H4 (cell line): ENCODE measurements at regions not wholly inside any gene's neighbourhood (a gene's known extent, or its start where the extent isn't known, plus 50 kb on each side); places are given as distances from the start of the nearest gene placed in this dataset.

Experiments used
- DNase-seq: peaks from one replicate; pipeline ENCODE4 v3.0.0-alpha.2; 2015; ENCODE audit warnings: low spot score

DNA sequence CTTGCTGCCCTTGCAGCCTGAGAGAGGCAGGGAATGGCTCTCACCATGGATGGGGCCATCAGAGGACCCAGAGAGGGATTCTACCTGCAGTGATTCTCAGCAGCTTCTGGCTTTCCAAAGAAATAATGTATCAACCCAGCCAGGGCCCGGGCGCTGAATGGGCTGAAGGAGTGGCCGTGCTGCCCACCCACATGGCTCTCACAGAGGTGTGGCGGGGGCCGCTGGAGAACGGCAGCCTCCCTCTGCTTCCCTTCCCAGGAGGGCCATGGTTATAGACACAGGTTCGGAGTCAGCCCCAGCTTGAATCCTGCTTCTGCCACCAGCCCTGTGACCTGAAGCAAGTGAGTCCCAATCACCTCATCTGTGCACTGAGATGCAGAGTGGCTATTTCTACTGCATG is 82.7 kb downstream of the THAP12 start:
- no peak for DNase-seq

DNA sequence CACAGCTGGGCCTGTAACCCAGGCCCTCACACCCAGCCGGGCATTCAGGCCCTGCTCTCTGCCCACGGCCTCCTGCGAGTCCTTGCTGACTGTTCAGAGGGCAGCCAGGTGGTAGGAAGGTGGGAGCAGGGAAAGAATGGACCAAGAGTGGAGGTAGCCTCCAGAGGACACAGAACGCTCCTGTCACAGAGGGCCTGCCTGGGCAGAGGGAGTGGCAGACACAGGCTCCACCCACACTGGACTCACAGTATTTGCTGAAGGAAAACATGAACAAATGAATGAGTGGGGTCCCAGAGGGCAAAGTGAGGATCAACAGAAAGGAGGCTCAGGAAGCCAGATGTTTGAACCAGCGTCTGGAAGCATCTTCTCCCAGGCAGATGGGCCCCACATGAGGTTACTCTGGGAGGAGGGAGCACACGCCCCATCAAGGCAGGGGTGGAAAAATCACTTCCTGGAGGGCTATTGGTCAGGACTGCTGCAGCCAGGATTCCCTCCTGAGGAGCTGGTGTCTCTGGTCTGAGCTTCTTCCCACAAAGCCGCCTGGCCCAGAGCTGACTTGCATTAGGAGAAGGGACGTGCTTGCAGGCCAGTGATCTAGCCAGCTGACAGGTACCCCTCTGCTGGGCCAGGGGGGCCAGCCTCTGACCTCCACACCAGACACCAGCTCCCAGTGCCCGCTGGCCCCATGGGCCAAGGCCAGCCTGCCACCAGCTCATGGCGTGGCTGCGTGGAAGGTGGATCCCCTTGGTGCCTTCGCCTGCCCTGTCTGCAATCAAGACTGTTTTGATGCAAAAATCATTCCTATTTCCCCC is 84.0 kb downstream of the THAP12 start:
- DNase-seq, result no peak

DNA sequence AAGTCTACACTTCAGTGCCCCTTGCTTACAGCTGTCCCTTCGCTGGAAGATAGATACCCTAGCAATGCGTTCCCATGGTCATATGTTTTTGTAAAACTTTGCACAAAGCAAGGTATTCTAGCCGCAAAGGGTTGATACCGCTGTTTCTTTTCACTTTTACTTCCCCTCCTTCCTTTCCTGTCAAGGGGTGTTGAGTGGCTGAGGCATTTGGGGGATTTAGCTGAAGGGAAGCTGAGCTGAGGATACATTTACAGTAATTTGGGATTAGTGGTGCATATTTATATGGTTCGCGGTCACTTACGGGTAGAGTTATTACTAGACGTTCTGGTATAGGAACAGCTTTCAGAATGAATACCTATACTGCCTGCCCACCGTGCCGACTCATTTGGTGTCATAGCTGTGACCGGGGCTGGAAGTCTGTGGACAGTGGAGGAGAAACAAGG is 86.9 kb upstream of the WNT11 start:
- no peak for DNase-seq

DNA sequence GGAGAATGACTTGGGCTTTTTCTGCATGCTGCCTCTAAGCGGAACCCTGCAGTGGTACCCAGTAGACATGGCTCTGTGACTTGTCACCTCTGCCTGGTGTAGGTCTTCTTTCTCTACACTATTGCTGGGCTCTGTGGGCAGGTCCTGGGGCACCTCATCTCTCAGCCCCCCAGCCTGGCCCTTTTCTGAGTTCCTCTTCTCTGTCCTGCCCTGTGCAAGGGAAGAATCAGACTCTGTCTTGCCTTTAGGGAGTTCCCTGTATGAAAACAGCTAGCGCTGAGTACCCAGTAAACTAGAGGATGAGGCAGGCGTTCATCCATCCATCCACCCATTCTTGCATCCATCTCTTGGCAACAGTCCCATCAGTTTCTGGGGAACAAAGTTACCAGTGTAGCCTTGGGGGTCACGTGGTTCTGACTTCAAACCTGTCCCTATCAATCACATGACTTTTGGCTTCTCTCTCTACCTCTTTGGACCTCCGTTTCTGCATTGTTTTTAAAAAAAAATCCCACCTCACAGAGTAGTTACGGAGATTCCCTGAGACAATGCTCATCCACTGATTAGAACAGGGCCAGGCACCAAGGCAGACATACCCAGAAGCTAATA is 86.4 kb upstream of the WNT11 start:
- DNase-seq, result no peak

DNA sequence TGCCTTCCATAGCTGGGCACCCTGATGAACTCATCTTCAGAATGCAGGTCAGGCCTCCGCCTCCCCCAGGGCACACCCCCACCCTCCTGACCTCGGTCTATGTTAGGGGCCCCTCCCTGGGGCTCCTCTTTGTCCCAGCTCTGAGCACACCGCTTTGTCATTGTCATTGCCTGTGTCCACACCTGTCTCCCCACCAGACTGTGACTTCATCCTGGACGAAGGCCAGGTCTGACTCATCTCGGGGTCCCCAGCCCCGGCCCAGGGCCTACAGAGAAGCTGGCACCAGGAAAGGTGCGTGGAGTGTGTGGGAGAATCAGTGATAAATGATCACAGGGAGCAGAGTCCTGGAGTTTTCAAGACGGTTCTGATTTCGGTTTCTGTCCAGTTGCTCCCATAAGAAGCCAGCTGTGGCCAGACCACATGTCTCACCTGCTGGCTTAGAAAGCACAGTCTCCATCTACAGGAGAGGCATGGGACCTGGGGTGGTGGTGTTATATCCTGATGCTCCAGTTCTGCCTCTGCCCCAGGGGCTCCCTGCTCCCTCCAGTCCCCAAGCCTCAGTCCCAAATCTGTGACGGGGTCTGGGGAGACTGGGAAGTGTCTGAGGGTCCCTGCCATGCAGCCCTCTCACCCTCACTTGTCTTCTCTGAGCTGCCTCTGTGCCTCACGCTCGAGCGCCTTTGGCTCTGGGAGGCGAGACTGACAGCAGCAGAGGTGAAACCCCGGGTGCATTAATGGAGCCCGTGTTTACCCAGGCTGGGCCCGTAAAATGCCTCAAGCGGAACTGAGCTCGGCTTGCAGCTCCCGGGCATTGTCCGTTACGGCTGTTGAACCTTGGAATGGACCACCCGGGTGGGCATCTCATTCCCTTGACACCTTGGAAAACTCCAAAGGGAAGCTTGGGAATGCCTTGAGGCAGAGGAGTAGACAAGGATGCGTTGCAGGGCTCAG is 85.5 kb upstream of the WNT11 start:
- DNase-seq, result no peak

GRCh38 chr11:76288166-76288980 is 82.1 kb upstream of the WNT11 start:
- no peak for DNase-seq

GRCh38 chr11:76287227-76287626 is 80.9 kb upstream of the WNT11 start:
- no peak for DNase-seq

DNA sequence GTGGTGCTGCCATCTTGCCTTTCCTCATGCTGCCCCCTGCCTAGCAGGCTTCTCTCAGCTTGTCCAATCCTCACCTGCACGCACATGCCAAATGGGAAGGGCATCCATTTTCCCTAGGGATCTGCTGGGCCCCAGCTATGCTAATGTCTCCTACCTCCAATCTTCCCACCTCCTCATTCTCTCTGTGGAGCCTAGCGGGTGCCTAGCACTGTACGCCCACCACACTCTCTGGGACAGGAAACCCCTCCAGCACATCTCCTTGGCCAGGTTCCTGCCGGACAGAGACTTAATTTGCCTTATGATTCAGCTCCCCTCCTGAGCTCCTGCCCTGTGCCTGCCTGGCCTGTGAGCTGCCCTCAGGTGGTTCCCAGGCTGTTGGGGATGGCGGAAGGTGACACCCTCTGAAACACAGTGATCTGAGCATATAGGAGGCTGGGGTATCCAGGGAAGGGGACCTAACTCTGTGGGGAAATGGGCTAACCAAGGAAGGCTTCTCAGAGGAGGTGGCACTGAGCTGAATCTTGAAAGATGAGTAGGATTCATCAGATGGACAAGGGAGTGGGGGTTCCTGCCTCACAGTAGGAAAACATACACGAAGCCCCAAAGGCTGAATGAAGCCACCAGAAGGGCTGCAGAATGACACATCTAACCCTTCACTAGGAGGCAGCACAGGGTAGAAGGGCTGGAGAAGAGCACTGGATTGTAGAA is 79.2 kb upstream of the WNT11 start:
- no peak for DNase-seq

GRCh38 chr11:76284161-76284560 is 77.9 kb upstream of the WNT11 start:
- DNase-seq, result no peak

DNA sequence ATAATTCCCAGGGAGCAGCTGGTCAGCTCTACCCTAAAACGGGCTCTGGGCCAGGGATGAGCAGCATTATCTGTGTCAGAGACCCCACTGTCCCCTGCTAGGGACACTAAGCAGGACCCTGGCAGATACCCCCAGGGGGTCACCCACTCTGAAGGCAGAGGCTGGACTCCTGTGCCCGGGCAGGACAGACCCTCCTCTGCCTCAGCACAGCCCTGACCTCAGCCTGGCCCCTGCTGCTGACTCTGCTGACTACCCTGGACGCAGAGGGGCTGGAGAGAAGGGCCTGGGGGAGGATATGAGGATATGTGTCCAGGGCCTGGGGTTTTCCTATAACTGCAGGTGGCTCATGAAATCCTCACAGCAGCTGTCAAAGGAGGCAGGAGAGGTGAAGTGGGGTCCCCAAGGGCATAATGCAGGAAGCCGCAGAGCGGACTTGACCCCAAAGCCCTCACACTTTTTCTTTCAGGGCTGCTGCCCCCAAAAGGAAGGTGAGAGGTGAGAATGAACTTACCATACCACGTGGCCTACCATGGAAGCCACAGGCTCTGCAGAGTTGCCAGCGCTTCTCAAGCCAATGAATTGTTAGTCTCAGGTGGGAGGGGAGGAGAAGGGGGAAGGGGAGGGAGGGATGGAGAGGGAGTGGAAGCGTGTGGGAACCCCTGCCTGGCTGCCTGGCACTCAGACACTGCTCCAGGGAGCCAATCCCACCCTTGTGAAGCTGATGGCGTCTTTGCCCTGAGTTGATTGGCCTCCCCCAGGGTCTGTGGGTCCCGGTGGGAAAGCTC is 76.7 kb upstream of the WNT11 start:
- no peak for DNase-seq

DNA sequence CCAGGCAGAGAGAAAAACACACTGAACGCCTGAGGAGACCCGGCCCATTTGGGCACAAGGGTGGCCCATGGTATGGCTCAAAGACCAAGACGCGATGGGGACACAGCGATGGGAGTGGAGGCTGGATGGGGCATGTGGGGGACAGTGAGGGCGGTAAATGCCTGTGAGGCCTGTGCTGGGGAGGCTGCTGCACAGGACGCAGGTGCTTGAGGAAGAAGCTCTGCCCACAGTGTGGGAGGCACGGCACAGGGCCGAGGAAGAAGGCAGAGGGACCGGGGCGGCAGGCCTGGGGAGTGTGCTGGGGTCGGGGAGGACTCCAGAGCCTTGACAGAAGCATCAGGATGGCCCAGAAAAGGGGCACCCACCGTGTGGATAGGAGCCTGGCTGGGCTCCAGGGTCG is 75.9 kb upstream of the WNT11 start:
- DNase-seq, result no peak

DNA sequence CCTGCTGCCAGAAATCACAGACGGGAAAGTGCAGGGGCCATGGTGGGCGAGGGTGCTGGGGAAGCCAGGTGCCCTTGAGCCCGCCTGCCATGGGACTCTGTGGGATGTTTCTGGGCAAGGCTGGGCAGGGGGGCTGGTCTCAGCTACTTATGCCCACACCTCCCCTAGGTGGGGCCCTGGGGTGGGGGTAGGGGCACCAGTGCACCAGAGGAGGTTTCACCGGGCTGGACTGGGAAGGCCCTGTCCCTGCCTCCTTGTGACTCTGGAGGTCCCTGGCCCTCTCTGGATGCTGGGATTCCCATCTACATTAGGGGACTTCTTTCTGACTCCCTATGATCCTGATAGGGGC is 75.2 kb upstream of the WNT11 start:
- no peak for DNase-seq

- no peak for DNase-seq
Measured at GRCh38 chr11:76280882-76281557, 74.7 kb upstream of the WNT11 start.

GRCh38 chr11:76280151-76280881 is 74.0 kb upstream of the WNT11 start:
- no peak for DNase-seq

- no peak for DNase-seq
Measured at GRCh38 chr11:76279646-76280045, 73.3 kb upstream of the WNT11 start.

- no peak for DNase-seq
Measured at GRCh38 chr11:76279038-76279437, 72.7 kb upstream of the WNT11 start.

DNA sequence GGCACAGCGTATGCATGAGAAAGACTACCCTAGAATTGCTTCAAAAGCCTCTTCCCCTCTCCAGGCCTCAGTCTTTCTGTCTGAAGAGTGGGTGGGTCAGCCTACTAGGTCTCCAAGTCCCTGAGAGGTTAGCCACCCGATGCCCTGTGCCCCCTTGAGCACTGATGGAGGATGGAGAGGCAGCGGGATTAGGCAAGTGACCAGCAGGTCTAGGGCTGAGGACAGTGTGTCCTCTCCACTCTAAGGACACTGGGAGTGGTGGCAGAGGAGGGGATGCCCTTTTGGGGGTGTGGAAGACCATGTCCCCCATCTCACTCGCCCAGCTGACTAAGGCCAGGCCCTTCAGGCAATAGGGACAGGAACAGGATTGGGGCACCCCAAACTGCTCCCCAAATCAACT is 72.2 kb upstream of the WNT11 start:
- no peak for DNase-seq

GRCh38 chr11:76277298-76278175 is 71.2 kb upstream of the WNT11 start:
- no peak for DNase-seq
